ENCODE measurements at regions not wholly inside any gene's neighbourhood (a gene's known extent, or its start where the extent isn't known, plus 50 kb on each side); places are given as distances from the start of the nearest gene placed in this dataset.
A peak's percentile ranks its signal among the peaks of the same experiment; 100 is the strongest.

DNA sequence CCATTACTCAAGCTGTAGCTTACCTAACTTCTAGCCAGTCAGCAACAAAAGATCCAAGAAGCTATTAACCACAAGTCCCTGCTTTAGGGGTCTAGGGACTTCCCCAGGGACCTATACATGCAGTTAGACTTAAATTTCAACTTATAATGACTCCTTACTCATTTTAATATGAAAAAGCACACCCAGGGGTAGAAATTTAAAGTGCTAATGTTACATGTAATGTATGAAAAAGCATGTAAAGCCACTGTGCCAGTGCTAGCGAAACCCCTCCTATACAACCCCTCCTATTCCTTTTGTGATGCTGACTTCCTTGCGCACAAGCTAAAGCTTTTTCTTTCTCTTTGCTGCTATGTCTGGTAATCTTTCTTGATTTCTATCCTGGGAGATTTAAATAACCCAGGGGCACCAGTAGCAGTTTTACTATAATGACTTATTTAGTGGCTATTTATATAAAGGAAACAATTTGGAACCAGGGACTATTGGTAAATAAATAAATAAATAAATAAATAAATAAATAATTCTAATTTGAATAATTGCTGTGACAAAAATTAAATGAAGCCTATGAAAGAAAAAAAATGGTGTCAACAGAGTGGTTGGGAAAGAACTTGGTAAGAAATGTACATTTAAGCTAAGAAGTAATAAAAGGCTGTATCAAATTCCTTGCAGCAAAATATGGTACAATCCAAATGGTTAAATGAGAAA is 110.5 kb upstream of the MAGI2 start:
- Histone ChIP-seq H3K36me3 (ENCODE audit: control insufficient read depth in 3 of 3, insufficient read depth in 2 of 3, low read depth in 1 of 3, low read length in 3 of 3) (no peaks in the 10 kb centered on the region), H3K9me3 (ENCODE audit: control insufficient read depth in 2 of 2, insufficient read depth in 1 of 2, low read depth in 1 of 2, low read length in 1 of 2) (no peaks in the 10 kb centered on the region), H3K4me3 (ENCODE audit: low read depth in 1 of 3, low read length in 3 of 3) (no peak overlapping the region), H3K27me3 (ENCODE audit: control insufficient read depth in 3 of 3, insufficient read depth in 3 of 3, low read length in 3 of 3) (no peaks in the 10 kb centered on the region), H3K27ac (ENCODE audit: low read depth in 1 of 3, low read length in 2 of 3) (no peak overlapping the region), H3K4me1 (ENCODE audit: control insufficient read depth in 3 of 3, insufficient read depth in 2 of 3, low read depth in 1 of 3, low read length in 2 of 3) (no peaks in the 10 kb centered on the region)
- no peak for DNase-seq
- 88 to 98% (median 92%) methylated on average over 2 of the region's 2 CpGs for whole genome bisulfite sequencing, 3 donors
- FAIRE-seq, result no peak

DNA sequence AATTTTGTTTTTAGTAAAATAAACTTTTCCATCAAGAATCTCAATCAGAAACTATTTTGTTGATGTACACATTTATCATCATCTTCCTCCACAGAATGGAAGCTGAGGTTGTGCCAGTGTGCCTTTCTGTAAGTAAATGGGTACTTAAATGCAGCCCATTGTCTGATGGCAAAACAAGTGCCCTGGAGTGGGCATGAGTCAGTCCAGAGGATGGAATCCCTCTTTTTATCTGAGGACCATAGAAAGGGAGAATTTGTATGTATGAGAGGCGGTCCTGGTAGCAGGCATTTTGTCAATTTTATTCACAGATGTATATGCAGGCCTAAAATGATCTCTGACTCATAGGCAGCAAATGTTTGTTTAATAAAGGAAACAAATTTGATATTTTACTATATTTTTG is 102.1 kb upstream of the MAGI2 start:
- Histone ChIP-seq H3K9me3 (ENCODE audit: control insufficient read depth in 2 of 2, insufficient read depth in 1 of 2, low read depth in 1 of 2, low read length in 1 of 2) (no peaks in the 10 kb centered on the region), H3K27me3 (ENCODE audit: control insufficient read depth in 3 of 3, insufficient read depth in 3 of 3, low read length in 3 of 3) (no peaks in the 10 kb centered on the region), H3K27ac (ENCODE audit: low read depth in 1 of 3, low read length in 2 of 3) (no peak overlapping the region), H3K4me3 (ENCODE audit: low read depth in 1 of 3, low read length in 3 of 3) (no peak overlapping the region), H3K4me1 (ENCODE audit: control insufficient read depth in 3 of 3, insufficient read depth in 2 of 3, low read depth in 1 of 3, low read length in 2 of 3) (no peaks in the 10 kb centered on the region), H3K36me3 (ENCODE audit: control insufficient read depth in 3 of 3, insufficient read depth in 2 of 3, low read depth in 1 of 3, low read length in 3 of 3) (no peaks in the 10 kb centered on the region)
- DNase-seq, result no peak
- FAIRE-seq, result no peak
- 78 to 97% (median 96%) methylated on average over 1 of the region's 1 CpG for WGBS, 3 donors

DNA sequence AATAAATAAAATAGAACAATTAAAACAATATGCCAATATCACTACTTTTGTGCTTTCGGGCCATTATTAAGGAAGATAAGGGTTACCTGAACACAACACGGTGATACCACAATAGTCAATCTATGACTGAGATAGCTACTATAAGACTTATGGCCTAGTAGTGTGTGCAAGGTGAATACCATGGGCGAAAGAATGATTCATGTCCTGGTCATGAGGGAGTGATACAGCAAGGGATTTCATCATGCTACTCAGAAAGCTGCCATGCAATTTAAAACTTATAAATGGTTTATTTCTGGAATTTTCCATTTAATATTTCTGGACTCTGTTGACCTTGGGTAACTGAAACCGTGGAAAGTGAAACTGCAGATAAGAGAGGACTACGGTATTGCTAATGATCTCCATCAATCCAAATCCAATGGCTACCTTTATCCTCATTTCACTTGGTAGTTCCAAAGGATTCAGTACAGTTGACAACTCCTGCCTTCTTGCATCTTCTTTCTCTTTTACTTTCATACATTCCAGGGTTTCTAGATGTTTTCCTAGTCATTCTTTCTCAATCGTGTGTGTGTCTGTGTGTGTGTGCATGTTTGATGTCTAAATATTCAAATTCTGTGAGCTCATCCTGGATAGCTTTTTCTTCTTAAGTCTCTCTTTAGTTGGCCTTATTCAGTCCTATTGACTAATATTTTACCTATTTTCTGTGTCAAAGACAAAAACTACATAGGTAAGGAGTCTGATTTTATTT is 100.5 kb upstream of the MAGI2 start:
- Histone ChIP-seq H3K27ac (ENCODE audit: low read depth in 1 of 3, low read length in 2 of 3) (no peak overlapping the region), H3K4me1 (ENCODE audit: control insufficient read depth in 3 of 3, insufficient read depth in 2 of 3, low read depth in 1 of 3, low read length in 2 of 3) (no peaks in the 10 kb centered on the region), H3K27me3 (ENCODE audit: control insufficient read depth in 3 of 3, insufficient read depth in 3 of 3, low read length in 3 of 3) (no peaks in the 10 kb centered on the region), H3K36me3 (ENCODE audit: control insufficient read depth in 3 of 3, insufficient read depth in 2 of 3, low read depth in 1 of 3, low read length in 3 of 3) (no peaks in the 10 kb centered on the region), H3K9me3 (ENCODE audit: control insufficient read depth in 2 of 2, insufficient read depth in 1 of 2, low read depth in 1 of 2, low read length in 1 of 2) (no peaks in the 10 kb centered on the region), H3K4me3 (ENCODE audit: low read depth in 1 of 3, low read length in 3 of 3) (no peak overlapping the region)
- DNase-seq (no peak), FAIRE-seq (no peak)
- WGBS, 3 donors, result 64 to 81% (median 65%) methylated on average over 6 of the region's 6 CpGs

DNA sequence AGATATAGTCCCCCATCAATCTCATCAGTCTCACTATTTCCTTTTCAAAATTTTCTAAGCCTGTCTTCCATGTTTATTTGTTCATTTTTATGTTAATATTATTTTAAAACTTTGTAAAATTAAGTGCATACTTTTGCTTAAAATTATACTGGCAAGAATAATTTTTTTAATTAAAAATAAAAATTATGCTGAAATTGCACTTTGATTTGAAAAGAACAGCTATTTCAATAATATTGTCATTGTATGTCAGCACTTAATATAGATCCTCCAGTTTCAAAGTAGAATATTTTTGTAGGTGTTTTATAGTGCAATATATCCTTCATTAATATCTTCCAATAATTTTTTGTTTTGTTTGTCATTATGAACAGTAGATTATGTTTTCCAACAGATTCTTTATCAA is 99.0 kb upstream of the MAGI2 start:
- H3K27ac ChIP-seq (ENCODE audit: low read depth in 1 of 3, low read length in 2 of 3), result no peak overlapping the region
- no peaks in the 10 kb centered on the region for H3K27me3 ChIP-seq (ENCODE audit: control insufficient read depth in 3 of 3, insufficient read depth in 3 of 3, low read length in 3 of 3)
- peak; percentile 53 for FAIRE-seq
- H3K36me3 ChIP-seq (ENCODE audit: control insufficient read depth in 3 of 3, insufficient read depth in 2 of 3, low read depth in 1 of 3, low read length in 3 of 3), result no peaks in the 10 kb centered on the region
- no peak overlapping the region for H3K4me3 ChIP-seq (ENCODE audit: low read depth in 1 of 3, low read length in 3 of 3)
- no peaks in the 10 kb centered on the region for H3K4me1 ChIP-seq (ENCODE audit: control insufficient read depth in 3 of 3, insufficient read depth in 2 of 3, low read depth in 1 of 3, low read length in 2 of 3)
- DNase-seq, result no peak
- H3K9me3 ChIP-seq (ENCODE audit: control insufficient read depth in 2 of 2, insufficient read depth in 1 of 2, low read depth in 1 of 2, low read length in 1 of 2), result no peaks in the 10 kb centered on the region

DNA sequence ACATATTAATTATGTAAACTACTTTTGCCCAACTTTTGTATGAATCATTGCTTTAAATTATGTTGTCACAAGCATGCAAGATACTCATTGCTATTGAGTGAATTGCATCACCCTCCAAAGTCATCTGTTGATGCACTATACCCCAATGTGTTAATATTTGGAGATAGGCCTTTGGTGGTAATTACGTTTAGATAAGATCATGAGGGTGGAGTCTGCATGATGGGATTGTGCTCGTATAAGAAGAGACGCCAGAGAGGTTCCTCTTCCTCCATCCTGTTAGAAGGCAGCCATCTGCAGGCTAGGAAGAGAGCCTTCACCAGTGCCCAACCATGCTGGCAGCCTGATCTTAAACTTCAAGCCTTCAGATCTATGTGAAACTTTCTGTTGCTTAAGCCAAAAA is 95.3 kb upstream of the MAGI2 start:
- Histone ChIP-seq H3K4me3 (ENCODE audit: low read depth in 1 of 3, low read length in 3 of 3) (no peak overlapping the region), H3K4me1 (ENCODE audit: control insufficient read depth in 3 of 3, insufficient read depth in 2 of 3, low read depth in 1 of 3, low read length in 2 of 3) (no peaks in the 10 kb centered on the region), H3K27ac (ENCODE audit: low read depth in 1 of 3, low read length in 2 of 3) (no peak overlapping the region), H3K36me3 (ENCODE audit: control insufficient read depth in 3 of 3, insufficient read depth in 2 of 3, low read depth in 1 of 3, low read length in 3 of 3) (no peaks in the 10 kb centered on the region), H3K27me3 (ENCODE audit: control insufficient read depth in 3 of 3, insufficient read depth in 3 of 3, low read length in 3 of 3) (no peaks in the 10 kb centered on the region), H3K9me3 (ENCODE audit: control insufficient read depth in 2 of 2, insufficient read depth in 1 of 2, low read depth in 1 of 2, low read length in 1 of 2) (no peaks in the 10 kb centered on the region)
- DNase-seq (no peak), FAIRE-seq (no peak)
- 10 to 33% (median 17%) methylated on average over 3 of the region's 3 CpGs for WGBS, 3 donors

DNA sequence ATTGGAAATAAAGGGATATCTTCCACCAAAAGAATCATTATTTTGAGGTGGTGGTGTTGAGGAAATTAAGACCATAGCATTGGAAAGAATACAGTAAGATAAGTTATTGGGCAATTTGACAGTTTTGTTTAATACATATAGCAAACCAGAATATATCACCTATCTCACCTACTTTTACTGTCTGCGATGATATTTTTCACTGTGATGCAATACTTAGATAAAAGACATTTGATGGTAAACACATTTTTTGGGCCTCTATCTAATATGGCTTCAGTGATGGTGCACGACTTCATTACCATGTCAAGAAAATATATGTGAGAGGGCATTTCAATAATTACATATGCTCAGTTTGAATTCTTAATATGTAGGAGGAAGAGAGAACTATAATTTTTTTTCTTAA is 93.7 kb upstream of the MAGI2 start:
- H3K9me3 ChIP-seq (ENCODE audit: control insufficient read depth in 2 of 2, insufficient read depth in 1 of 2, low read depth in 1 of 2, low read length in 1 of 2), result no peaks in the 10 kb centered on the region
- no peak overlapping the region for H3K4me3 ChIP-seq (ENCODE audit: low read depth in 1 of 3, low read length in 3 of 3)
- H3K4me1 ChIP-seq (ENCODE audit: control insufficient read depth in 3 of 3, insufficient read depth in 2 of 3, low read depth in 1 of 3, low read length in 2 of 3), result no peaks in the 10 kb centered on the region
- no peaks in the 10 kb centered on the region for H3K27me3 ChIP-seq (ENCODE audit: control insufficient read depth in 3 of 3, insufficient read depth in 3 of 3, low read length in 3 of 3)
- FAIRE-seq, result no peak
- no peak for DNase-seq
- H3K36me3 ChIP-seq (ENCODE audit: control insufficient read depth in 3 of 3, insufficient read depth in 2 of 3, low read depth in 1 of 3, low read length in 3 of 3), result no peaks in the 10 kb centered on the region
- no peak overlapping the region for H3K27ac ChIP-seq (ENCODE audit: low read depth in 1 of 3, low read length in 2 of 3)
- 87 to 91% (median 89%) methylated on average over 2 of the region's 2 CpGs for WGBS, 3 donors

DNA sequence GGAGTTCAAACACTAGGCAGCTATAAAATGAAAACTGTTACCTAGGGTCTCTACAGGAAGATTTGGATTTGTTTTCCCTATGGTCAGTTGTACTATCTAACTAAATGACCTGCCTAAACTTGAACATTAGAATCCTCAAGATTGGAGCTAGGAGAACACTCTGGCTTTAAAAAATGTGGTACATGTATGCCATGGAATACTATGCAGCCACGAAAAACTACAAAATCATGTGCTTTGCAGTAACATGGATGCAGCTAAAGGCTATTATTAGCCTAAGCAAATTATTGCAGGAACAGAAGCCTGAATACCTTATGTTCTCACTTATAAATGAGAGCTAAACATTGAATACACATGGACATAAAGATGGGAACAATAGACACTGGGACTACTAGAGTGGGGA is 87.1 kb upstream of the MAGI2 start:
- no peaks in the 10 kb centered on the region for H3K4me1 ChIP-seq (ENCODE audit: control insufficient read depth in 3 of 3, insufficient read depth in 2 of 3, low read depth in 1 of 3, low read length in 2 of 3)
- no peaks in the 10 kb centered on the region for H3K27me3 ChIP-seq (ENCODE audit: control insufficient read depth in 3 of 3, insufficient read depth in 3 of 3, low read length in 3 of 3)
- FAIRE-seq (no peak), DNase-seq (no peak)
- H3K27ac ChIP-seq (ENCODE audit: low read depth in 1 of 3, low read length in 2 of 3), result no peak overlapping the region
- 59 to 84% (median 83%) methylated on average over 1 of the region's 1 CpG for WGBS, 3 donors
- H3K36me3 ChIP-seq (ENCODE audit: control insufficient read depth in 3 of 3, insufficient read depth in 2 of 3, low read depth in 1 of 3, low read length in 3 of 3), result no peaks in the 10 kb centered on the region
- no peaks in the 10 kb centered on the region for H3K9me3 ChIP-seq (ENCODE audit: control insufficient read depth in 2 of 2, insufficient read depth in 1 of 2, low read depth in 1 of 2, low read length in 1 of 2)
- H3K4me3 ChIP-seq (ENCODE audit: low read depth in 1 of 3, low read length in 3 of 3), result no peak overlapping the region

DNA sequence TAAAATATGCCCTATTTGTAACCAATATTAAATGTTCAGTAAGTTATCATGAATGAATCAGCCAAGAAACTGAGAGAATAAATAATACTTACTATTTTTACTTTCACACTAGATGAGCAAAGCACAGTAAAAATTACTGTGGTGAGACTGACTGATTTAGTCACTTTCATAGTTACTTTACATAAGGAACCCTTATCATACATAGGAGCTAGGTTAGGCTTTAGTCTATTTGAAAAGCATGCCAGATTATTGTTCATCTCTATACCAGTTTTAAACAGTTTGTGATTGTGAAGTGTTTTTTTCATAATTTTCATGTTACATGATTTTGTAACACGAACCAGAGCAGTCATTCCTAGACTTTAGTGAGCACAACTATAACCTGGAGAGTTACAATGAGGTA is 80.7 kb upstream of the MAGI2 start:
- 0 to 27% (median 15%) methylated on average over 1 of the region's 1 CpG for WGBS, 3 donors
- Histone ChIP-seq H3K27me3 (ENCODE audit: control insufficient read depth in 3 of 3, insufficient read depth in 3 of 3, low read length in 3 of 3) (no peaks in the 10 kb centered on the region), H3K4me3 (ENCODE audit: low read depth in 1 of 3, low read length in 3 of 3) (no peak overlapping the region), H3K4me1 (ENCODE audit: control insufficient read depth in 3 of 3, insufficient read depth in 2 of 3, low read depth in 1 of 3, low read length in 2 of 3) (no peaks in the 10 kb centered on the region), H3K9me3 (ENCODE audit: control insufficient read depth in 2 of 2, insufficient read depth in 1 of 2, low read depth in 1 of 2, low read length in 1 of 2) (no peaks in the 10 kb centered on the region), H3K27ac (ENCODE audit: low read depth in 1 of 3, low read length in 2 of 3) (no peak overlapping the region), H3K36me3 (ENCODE audit: control insufficient read depth in 3 of 3, insufficient read depth in 2 of 3, low read depth in 1 of 3, low read length in 3 of 3) (no peaks in the 10 kb centered on the region)
- DNase-seq (no peak), FAIRE-seq (no peak)

All from small intestine (tissue), 7 donors.